ENCODE measurements at regions not wholly inside any gene's neighbourhood (a gene's known extent, or its start where the extent isn't known, plus 50 kb on each side); places are given as distances from the start of the nearest gene placed in this dataset.

DNA sequence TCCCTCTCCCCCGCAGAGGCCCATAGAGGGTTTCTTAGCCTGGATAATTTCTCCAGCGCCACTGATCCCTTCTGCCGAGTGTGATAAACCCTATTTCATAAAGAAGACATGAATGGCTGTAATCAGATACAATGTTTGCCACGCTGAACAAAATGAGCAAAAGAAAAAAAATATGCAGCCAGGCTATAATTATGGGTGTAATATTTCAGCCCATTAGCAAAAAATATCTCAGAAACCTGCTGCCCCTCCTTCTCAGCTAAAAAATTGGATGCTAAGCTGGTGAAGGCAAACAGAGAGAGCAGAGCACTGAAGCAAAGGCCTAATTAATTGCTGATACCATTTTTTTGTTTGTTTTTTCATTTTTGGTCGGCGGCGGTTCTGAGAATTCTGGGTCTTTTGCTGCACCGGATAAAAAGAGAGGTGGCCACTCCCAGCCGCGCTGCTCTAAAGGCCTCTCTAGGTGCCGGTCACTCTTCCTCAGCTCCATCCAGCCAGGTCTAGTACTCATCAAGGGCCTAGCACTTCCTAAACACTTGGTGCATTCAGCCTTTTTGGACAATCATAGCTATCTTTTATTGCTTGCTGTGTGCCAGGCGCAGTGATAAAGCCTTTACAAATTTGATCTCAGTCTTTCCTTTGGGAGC lies 128.7 kb upstream of the TLE3 start:
- DNase-seq (ENCODE audit: low read depth in 2 of 2): no peak

DNA sequence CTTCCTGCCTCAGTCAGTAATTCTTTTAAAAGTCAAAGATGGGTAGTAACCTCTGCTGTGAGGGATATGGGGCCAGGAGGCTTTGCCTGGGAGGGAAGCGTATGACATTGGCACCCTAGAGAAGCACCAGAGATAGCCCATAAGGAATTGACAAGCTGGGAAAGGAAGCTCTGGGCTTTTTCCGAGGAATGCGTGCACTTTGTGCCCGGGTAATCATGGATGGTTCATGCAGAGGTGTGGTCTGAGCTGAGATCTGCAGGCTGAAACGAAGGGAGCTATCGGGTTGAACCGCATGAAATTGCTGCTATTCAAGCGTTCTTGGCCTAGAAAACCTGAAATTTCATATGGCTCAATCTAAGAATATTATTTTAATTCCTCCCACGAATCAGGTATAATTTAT lies 127.7 kb upstream of the TLE3 start:
- DNase-seq (ENCODE audit: low read depth in 2 of 2): no peak

GRCh38 chr15:70222606-70223005 lies 124.9 kb upstream of the TLE3 start:
- DNase-seq (ENCODE audit: low read depth in 2 of 2): no peak

- no peak for DNase-seq (ENCODE audit: low read depth in 2 of 2)
Measured at GRCh38 chr15:70220490-70221096, 122.9 kb upstream of the TLE3 start.

- no peak for DNase-seq (ENCODE audit: low read depth in 2 of 2)
Measured at GRCh38 chr15:70219966-70220365, 122.2 kb upstream of the TLE3 start.

- no peak for DNase-seq (ENCODE audit: low read depth in 2 of 2)
Measured at GRCh38 chr15:70219256-70219895, 121.7 kb upstream of the TLE3 start.

GRCh38 chr15:70217226-70218160 lies 119.8 kb upstream of the TLE3 start:
- DNase-seq (ENCODE audit: low read depth in 2 of 2): no peak

DNA sequence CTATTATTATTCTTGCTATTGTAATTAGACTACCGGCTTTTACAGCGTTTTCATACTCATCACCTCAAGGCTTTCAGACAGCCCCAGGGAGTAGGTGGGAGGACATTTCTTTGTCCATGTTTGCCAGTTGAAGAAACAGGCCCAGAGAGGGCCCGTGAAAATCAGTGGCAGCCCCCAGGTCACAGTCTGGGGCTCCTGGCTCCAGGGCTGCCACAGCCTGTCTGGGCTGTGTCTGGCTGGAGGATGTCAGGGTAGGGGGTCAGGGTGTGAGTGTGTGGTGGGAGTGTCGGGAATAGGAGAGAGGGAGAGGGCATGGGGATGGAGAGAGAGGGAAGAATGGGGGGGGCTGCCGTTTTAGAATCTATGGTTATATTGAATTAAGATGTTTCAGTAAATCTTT lies 118.2 kb upstream of the TLE3 start:
- no peak for DNase-seq (ENCODE audit: low read depth in 2 of 2)

DNA sequence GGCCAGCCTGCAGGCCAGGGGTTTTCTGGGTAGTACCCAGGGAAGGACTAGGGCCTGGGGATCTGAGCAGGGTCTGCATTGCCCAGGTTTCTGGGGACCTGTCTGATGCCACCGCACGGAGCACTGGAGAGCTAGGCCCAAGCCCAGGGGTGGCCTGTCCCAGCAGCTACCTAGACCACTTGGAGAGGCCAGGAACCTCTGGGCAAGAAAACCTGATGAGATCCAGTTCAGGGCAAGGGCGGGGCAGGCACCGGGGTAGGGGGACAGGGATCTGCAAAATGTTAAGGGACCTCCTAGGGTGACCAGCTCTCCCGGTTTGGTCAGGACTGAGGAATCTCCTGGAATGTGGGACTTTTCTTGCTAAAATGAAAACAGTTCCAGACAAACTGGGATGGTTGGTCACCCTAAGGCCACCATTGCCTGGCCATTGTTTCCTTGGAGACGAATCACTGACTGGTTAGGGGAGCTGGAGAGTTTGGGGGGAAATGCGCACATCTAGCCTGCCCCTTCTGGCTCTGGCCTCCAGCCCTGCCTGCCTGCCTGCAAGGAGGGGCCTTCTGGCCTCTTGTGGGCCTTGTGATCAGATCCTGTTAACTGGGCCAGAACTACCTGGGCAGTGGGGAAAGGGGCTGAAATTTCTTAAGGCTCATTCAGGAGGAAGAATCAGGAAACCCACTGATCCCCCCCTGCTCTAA lies 117.4 kb upstream of the TLE3 start:
- no peak for DNase-seq (ENCODE audit: low read depth in 2 of 2)

DNA sequence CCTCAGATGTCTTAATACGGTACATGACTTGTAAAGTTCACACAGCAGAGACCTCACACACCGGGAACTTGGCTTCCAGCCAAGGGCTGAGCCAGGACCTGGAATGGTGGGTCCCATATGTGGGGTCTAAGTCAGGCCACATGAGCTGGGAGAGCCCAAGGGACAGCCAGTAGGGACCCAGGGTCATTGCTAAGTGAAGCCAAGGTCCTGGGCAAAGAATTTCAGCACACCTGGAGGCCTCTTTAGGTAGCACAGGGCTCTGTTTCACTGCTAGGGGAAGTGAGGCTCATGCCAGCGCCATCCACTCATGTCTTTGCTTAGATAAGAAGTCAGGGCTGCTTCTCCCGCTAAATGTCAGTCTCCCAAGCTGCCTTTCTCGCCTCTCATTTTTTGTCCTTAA lies 116.6 kb upstream of the TLE3 start:
- no peak for DNase-seq (ENCODE audit: low read depth in 2 of 2)

GRCh38 chr15:70213794-70214193 lies 116.1 kb upstream of the TLE3 start:
- no peak for DNase-seq (ENCODE audit: low read depth in 2 of 2)

GRCh38 chr15:70212963-70213315 lies 115.2 kb upstream of the TLE3 start:
- no peak for DNase-seq (ENCODE audit: low read depth in 2 of 2)

DNA sequence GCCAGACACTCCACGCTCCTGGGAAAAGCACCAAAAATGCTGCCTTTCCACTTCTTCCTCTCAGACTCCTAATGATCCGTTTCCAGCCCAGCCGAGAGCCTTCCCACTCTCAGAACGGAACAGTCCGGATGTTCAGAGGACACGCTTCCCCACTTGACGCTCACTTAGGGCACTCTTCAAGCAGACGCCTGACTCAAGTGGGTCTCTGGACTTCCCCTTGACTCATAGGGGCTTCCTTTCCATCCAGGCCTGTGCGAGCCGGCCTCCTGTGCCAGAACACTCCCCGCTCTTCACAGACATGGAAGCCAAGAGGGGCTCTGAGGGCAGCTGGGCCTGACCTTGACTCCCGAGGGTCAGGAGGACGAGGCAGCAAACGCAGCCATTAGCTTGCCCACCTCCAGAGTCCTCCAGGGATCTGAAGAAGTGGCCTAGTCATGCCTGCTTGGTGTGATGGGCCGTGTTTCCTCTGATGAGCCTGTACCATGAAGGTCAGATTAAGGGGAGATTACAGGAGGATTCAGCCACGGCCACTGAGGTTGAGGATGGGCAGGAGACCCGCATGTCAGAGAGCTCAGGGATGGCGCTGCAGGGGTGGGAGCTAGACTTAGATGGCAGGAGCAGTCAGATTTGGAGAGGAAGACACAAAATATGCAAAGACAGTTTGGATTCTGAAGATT lies 114.7 kb upstream of the TLE3 start:
- DNase-seq (ENCODE audit: low read depth in 2 of 2): no peak

GRCh38 chr15:70210528-70210927 lies 112.8 kb upstream of the TLE3 start:
- DNase-seq (ENCODE audit: low read depth in 2 of 2): no peak

DNA sequence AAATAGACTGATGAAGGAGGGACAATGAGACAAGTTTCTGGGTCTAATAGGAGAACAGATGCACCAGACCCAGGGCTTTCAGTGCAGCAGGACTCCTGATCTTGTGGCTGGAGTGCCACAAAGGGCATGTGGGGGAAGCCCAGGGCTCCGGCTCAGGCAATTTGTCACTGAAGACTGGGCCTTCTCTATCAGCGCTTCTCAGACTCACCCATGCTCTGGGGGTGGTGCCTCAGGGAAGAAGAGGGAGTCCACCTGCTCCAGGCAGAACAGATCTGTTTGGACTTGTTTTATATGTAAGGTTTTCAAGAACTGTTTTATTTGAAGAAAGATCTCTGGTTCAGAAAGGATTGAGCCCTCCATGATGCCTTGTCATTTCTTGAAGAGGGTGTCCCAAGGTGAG lies 112.4 kb upstream of the TLE3 start:
- no peak for DNase-seq (ENCODE audit: low read depth in 2 of 2)

- no peak for DNase-seq (ENCODE audit: low read depth in 2 of 2)
Measured at GRCh38 chr15:70209499-70209898, 111.8 kb upstream of the TLE3 start.

GRCh38 chr15:70208332-70208731 lies 110.6 kb upstream of the TLE3 start:
- DNase-seq (ENCODE audit: low read depth in 2 of 2): no peak

GRCh38 chr15:70206668-70207067 lies 109.0 kb upstream of the TLE3 start:
- no peak for DNase-seq (ENCODE audit: low read depth in 2 of 2)

GRCh38 chr15:70204652-70205051 lies 106.9 kb upstream of the TLE3 start:
- DNase-seq (ENCODE audit: low read depth in 2 of 2): no peak

DNA sequence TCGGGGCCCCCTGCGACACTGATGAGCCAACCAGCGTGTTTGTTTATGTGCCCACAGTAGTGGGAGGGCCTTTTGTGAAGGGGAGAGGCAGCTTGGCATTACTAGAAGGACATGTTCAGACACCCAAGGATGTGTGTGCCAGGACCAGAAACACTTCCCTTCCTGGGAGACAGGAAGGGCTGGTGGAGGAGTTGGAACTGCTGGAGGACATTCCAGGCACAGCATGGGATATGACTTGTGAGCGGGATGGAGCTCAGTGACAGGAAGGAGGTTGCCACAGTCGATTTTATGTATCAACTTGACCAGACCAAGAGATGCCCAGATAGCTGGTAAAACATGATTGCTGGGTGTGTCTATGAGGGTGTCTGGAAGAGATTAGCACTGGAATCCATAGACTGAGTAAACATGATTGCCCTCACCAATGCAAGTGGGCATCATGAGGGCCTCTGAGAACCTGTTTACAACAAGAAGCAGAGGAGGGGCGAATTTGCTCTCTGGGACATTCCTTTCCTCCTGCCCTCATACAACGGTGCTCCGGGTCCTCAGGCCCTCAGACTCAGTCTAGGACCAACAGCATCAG lies 106.4 kb upstream of the TLE3 start:
- DNase-seq (ENCODE audit: low read depth in 2 of 2): no peak

DNA sequence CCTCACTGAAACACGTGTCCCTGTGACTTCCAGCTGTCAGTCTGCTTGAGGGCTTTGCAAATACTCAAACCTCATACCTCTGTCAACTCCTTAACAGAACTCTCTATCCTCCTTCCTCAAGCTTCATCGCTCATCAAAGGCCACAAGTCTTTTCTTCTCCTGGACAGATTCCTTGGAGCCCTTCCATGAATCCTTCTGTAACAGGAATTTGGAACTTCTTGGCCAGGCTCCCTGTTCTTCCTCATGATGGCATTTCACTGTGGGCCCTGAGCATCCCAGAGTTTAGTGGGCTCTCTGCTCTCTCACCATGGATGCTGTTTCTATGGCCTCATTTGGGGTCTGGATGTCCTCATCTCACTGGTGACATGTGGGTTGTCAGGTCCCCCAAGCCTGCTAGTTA lies 105.0 kb upstream of the TLE3 start:
- DNase-seq (ENCODE audit: low read depth in 2 of 2): peak in 1 of 2 experiments; percentile 34
